ENCODE measurements at regions not wholly inside any gene's neighbourhood (a gene's known extent, or its start where the extent isn't known, plus 50 kb on each side); places are given as distances from the start of the nearest gene placed in this dataset.

- TF ChIP-seq CTCF (IDR thresholded peaks at IDR 0.05) (no peak), POLR2A (IDR thresholded peaks at IDR 0.05) (no peak)
Measured at GRCh38 chr7:23969443-23969842, 259.4 kb downstream of the STK31 start.
